Fibroblast of skin of right biceps (primary cell): ENCODE measurements at regions not wholly inside any gene's neighbourhood (a gene's known extent, or its start where the extent isn't known, plus 50 kb on each side); places are given as distances from the start of the nearest gene placed in this dataset.

Experiments used
- DNase-seq: peaks from one replicate; pipeline ENCODE4 v3.0.0-alpha.2; 2013

DNA sequence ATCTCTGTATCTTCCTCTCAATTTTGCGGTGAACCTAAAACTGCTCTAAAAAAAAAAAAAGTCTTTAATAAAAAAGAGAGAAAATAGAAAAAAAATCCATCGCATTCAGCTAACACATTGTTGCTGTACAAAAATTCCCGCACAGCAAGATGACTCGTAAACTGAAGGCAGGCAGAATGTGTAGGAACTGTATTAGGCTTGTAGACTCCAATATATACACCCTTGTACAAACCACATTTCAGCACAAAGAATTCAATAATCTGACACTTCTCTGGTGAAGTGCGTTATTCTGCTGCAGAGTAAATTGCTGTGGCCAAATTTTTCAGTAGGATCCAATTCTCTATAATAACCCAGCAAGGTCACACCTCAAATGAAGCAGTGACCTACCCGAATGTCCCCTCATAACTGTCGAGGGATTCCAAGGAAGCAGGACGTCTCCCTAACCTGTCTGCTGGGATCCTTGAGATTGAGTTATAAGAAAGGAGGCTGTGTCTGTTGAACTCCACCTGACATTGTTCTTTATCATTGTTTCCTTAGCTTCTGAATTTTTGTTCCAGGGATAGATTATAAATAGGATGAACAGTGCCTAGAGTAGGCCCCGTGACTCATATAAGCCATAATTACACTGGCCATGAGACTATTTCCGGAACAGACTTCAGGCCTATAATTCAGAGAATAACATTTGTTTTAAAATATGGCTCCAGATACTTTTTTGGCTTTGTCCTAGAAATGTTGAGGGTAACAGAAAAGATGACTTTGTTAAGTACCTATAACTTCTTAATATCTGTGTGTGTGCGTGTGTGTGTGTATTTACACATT lies 348.3 kb downstream of the PCDH7 start:
- no peak for DNase-seq

DNA sequence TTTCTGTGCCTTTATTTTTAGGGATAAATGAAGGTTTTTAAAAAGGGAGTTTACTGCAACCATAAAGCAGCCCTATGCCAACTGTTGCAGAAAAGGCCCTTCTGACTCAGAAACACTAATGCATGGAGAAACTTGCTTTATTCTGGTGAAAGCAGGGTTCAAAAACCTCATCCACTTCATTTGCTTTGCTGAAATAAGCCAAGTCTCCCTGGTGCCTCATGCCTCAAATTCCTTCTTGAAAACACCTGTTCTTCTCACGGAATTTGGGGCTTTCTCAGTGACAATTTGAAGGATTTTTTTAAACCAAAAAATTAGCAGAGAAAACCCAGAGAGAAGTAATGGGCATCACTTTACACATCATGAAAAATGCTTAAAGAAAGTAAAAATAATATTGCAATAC lies 349.0 kb downstream of the PCDH7 start:
- DNase-seq: no peak

DNA sequence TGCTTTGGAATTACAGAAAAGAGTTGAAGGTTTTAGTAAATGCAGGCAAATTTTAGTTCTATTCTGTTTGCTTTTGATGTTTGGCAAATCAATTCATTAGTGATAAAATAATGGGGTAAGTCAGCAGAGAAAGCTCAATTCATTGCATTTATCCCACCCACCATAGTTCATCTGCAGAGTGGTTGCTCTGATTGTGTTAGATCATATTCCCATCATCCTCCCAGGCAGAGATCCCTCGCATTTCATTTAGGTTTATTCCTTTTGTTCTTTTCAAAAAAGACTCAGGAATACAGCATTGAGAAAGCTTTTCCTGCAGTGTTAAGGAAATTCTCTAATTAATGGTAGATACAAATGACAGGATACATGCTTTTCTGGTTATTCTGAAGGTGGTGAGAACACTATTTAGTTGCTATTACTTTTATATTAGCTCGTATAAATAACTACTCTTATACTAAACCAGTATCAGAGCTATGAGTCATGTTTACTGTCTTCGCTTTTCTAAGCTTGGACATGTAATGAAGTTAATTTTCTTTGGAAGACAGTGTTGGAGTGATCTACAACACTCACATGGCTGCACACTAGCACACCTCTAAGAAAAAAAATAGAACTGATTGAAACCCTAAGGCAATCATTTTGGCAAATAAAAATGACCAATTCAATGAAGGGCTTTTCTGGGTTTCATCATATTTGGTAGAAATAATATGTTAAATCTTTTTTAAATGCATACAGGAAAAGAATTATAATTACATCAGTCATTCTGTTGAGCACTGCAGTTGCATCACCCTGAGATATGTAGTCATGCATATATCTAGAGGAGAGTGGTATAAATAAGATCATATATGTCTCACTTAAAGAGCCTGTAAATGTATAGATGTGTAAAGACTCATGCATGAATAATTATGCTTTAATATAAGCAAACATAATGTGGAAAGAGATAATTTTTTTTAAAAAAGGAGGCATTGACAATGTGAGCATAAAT lies 351.6 kb downstream of the PCDH7 start:
- peak; percentile 34 for DNase-seq

DNA sequence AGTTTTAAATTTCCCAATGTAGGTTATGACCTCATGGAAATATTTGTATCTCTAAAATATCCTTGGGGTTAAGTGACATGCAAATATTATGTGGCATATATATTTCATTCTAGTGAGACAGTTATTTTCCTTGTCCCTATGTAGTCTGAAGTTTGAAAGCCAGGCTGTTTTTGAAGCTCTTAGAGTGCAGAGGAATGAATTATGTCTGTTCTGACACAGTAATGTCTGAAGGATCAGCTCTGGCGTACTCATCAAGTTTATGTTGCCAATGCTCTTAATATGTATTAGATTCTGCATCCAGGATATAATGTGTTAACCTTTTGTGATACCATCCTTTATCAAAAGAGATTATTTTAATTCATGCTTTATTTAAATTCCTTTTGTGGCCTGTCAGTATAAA lies 355.8 kb downstream of the PCDH7 start:
- no peak for DNase-seq

DNA sequence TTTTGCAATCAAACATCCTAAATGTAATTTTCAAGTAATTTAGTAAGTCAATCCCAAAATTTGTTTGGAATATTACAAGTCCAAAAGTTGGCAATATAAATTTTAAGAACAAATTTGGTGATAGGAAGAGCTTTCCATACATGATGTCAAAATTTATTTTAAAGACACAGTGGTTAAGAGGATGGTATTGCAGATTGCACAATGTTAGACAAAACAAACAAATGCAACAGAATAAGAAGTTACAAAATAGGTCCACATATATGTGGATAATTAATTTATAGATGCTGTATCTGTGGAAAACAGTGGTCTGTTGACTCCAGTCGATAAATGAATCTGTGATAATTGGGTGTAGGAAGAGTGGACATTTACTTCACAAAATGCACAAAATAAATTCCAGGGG lies 358.5 kb downstream of the PCDH7 start:
- no peak for DNase-seq

DNA sequence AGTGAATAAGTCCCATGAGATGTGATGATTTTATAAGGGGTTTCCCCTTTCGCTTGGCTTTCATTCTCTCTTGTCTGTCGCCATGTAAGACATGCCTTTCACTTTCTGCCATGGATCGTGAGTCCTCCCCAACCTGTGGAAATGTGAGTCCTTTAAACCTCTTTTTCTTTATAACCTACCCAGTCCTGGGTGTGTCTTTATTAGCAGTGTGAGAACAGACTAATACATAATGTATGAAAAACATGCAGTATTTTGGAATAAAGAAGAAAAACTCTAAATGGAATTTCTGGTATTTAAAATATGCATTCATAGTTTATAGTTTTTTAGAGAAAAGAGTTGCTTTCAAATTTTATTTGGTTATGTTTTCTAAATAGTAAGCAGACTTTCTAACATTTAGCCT lies 360.7 kb downstream of the PCDH7 start:
- DNase-seq: peak; percentile 38

DNA sequence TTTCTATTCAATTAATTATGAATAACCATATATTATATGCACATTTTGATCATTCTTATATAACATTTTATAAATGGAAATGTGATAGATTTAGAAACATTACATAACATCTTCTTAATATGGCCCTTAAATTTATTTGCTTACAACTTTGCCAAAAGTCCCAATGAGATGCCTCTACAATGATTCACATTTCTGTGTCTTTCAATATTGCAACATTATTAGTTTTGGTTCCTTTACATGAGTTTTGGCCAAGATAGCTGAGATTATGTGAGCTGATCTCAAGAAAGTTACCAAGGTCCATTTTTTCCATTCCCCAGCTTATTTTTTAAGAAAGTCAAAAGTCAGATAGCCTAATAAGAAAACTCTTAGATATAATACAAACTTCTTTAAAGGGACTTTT lies 361.2 kb downstream of the PCDH7 start:
- peak; percentile 73 for DNase-seq

DNA sequence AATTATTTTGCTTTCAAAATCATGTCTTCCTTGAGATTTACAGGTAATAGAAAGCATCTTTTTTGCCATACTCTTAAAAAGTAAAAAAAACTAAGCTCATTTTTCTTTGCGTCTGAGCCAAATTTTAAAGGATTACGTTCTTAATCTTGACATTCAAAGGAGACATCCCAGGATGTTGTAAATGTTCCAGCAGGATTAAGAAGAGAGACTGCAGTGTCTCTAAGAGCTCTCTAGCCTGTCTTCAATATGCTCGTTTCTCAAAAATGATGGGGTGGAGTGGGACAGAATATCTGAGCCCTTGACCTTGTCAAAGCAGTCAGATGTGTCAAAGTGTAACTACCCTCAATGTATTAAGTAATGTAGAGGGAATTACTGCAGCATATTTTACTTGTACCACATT lies 363.3 kb downstream of the PCDH7 start:
- DNase-seq: no peak

DNA sequence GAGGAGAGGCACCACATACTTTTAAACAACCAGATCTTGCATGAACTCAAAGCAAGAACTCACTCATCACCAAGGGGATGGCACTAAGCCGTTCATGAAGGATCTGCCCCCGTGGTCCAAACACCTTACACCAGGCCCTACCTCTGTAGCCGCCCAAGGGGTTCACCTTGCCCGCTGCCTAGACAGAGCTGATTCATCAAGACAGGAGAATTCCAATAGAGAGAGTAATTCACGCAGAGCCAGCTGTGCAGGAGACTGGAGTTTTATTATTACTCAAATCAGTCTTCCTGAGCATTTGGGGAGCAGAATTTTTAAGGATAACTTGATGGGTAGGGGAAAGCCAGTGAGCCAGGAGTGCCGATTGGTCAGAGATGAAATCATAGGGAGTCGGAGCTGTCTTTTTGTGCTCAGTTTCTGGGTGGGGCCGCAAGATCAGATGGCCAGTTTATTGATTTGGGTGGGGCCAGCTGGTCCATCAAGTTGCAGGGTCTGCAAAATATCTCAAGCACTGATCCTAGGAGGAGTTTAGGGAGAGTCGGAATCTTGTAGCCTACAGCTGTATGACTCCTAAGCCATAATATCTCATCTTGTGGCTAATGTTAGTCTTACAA lies 364.7 kb downstream of the PCDH7 start:
- DNase-seq: no peak

DNA sequence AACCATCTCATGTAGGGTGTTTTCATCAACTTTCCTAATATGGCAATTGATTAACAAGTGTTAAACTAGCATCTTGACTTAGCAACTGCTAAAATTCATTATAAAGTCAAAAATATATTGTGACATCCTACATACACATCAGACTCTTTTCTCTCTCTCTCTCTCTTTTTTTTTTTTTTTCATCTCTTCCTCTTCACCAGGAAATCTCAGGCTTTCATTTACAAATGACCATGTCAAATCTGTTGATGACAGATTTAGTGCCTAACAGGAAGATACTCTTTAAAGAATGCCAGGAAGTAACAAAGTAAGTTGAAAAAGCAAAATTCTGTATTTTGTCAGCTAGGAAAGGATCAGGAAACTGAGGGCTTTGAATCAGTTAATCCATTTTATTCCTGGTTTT lies 365.5 kb downstream of the PCDH7 start:
- no peak for DNase-seq

DNA sequence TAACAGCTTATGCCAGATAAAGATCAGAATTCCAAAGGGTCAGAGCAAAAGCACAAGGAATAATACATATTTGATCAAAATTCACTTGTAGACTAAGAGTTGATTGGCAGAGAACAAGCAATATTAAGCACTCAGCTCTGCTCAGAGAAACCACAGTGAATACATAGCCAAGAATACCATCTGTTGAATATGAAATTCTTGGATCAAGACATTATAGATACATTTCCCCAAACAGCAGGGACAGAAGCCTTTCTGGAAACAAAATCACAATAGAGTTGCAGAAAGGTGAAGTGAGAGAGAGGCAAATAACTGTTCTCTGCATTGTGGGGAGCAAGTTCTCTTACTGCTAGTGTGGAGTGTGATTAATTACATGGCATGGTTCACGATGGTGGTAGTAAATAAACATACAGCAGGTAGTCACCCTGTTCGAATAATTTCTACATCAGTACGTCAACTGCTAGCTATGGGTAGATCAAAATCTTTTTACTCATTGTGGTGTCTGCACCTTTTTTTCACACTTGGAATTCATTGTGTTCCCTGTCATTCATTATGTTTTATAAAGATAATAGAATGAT lies 366.7 kb downstream of the PCDH7 start:
- DNase-seq: no peak

DNA sequence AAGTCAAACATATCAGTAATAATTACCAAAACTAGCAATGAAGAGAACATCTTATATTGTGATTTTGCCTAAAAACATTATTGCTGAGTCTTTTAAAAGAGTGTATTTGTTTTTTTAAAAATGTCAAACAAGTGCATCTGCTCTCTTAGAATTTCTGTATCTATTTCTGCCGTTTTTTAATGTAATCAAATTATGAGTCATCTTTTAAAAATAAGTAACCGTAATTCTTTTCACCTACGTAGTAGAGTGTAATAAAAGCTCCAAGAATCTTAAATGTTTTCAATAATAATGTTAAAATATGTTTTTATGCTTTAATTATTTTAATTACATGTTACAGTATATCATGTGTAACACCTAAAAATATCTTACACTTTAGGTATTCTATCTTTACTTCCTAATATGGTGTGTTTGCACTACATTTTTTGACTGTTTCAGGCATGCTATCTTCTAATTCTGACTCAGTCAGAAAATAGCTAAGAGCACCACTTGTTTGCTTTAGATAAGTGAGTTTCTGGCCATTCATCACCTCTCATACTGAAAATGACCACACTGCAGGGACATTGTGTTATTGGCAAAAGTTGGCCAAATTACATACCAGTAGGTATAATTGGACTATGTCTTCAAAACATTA lies 368.5 kb downstream of the PCDH7 start:
- DNase-seq: peak; percentile 58

DNA sequence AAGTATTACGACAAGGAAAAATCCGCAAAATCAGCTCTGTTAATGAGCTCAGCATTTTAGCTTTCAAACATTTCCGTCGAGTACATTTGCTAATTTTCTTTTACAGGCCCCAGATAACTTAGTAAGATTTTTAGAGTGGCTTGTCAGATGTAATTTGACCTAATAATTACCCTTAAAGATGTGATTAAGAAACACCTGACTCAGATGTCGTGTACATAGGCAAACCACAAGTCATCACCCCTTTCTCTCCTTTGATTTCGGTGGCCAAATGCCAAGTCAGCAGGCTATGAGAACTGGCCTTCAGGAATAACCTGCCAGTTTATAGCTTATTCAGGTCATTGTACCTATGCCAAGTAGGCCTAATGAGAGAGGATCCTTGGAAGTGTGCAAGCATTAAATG lies 369.6 kb downstream of the PCDH7 start:
- DNase-seq: peak; percentile 25

DNA sequence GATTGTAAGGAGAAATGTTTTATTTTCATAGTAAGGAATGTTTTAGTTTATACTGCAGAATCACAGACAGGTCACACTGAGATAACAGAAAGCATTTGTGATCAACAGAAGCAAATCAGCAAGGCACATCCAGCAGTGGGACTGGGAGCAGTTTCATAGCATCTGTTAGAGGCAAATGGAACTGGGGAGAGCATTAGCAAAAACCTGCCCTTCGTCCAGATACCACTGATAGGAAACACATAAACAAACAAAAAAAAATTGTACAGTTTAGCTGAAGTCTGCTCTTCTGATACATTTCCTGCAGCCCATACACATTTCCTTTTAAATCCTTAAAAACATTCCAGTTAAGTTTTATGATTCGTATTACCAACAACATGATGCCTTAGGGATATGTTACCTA lies 374.3 kb downstream of the PCDH7 start:
- no peak for DNase-seq

DNA sequence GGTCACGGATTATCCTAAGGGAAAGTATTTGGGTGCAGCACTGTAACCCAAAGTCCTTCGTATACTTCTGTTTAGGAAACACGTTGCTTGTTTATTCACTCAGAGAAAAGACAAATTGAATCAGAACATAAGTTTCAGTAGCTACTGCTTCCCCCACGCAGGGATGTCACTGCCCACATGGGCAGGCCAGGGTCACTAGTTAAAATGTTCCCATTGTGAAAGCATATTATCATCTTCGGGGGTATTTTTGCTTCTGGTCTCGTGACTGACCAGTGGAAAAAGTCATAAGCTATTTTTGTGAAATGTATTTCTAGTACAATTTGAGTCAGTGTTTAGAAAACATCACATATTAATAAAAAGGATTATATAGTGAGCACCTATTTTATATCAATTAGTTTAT lies 377.8 kb downstream of the PCDH7 start:
- no peak for DNase-seq

DNA sequence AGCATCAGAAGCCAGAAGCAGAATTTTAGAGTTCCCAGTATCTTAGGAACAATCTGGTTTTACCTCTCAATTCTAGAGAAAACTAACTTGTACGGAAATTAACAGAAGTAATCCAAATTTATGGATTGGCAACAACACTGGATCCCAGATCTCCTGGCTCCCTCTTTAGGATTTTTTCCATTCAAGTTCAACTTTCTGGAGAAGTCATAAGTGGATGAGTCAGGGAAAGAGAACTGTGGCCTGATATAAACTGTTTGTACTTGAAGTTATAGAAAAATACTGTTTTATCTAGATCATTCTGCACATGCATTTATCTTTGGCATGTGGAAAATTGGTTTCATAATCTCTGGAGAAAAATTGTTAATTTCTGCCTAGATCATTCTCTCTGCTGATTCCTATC lies 380.4 kb downstream of the PCDH7 start:
- peak; percentile 6 for DNase-seq

DNA sequence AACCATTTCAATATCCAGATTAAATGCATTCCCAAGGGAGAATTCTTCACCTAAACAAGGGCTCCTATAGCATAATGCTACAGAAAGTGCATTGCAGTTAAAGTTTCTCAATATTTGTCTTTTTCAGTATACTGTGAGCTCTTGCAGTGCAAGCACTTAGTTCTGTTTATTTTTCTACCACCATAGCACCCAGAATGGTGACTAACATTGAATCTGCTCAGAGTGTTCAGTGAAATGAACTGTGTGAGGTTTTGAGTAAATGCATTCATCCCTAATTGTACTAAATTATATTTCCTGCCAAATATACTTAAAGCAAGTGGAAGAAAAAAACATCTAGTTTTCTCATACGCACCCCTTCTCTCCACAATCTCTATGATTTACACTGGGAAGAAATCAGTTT lies 383.9 kb downstream of the PCDH7 start:
- DNase-seq: peak; percentile 5

DNA sequence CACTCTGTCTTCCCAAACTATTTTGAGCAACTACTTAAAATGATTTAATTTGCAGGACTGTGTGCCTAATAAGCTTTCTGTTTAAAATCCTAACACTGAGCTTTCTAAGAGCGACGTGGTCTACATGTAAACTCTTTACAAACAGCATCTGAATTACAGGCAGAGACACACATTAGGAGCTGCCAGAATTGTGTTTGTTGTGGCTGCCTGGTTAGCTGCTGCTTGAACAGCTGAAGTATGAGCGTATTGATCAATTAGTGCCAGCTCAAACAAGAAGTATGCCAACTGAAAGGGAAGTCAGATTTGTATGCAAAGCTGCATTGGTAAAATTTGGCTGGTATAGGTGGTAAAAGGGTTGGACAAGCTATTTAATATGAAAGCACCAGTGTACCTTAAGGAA lies 384.4 kb downstream of the PCDH7 start:
- DNase-seq: no peak

DNA sequence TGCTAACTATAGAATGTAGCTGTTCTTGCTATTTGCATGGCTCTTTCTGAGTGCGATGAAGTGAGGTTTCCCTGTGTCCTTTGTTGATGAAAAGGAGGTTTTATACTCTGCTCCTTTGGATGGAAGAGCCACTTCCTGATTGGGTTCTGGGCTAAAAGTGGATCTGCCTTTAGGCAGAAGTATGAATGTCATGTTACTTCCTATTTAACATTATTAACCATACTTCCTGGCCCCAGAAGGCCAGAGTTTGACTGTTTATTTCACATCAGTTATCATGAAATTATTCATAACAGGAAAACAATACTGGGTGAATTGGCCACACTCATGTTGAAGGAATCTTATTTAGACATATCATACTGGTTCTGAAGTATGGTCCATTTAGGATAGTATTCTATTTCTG lies 386.2 kb downstream of the PCDH7 start:
- DNase-seq: no peak

DNA sequence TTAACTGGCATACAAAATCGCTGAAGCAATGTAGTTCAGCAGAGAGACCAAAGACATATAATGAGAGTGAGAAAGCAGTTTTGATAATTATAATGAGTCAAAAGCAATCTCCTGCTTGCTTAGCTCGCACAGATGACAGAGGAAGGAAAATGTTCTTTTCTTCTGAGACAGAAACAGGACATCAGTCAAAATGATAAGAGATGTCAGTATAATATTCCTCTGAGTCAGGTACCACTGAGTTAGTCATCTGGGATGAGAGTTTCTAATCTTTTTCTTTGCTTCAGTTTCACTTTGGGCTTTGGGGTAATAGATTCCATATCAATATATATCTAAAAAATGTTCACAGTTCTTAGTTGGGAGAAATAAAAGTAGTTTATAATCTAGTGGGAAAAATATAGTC lies 387.2 kb downstream of the PCDH7 start:
- peak; percentile 36 for DNase-seq

DNA sequence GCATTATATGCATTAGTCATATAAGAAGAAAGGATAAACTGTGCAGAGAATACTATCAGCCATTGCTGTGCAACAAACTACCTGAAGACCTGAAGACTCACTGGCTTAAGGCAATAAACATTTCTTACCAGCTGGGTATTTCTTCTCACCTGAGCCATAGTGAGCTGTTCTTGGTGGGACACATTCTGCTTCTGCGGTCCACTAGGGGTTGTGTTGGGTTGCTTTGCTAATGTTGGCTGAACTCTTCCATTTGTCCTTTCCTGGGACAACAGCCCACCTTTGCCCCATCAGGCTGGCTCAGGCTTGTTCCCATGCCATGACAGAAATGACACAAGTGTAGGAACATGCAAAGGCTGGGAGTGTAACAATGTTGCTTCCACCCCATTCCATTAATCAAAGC lies 388.6 kb downstream of the PCDH7 start:
- no peak for DNase-seq

DNA sequence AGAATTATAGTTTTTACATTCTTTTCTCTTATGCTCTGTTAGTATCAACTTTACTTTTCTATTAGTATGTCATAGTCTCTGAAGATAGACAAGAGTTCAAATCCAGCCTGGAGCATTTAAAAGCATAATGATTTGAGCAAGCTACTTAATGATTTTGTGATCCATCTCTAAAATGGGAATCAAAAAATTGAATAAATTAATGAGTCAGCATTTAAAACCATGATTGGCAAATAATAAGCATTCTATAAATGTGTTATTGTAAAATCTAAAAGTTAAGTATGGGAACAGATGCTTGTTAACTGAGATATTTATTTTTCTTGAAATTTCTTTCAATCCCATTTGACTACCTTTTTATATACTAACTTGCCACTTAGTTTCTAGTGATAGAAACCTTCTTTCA lies 391.6 kb downstream of the PCDH7 start:
- DNase-seq: no peak

DNA sequence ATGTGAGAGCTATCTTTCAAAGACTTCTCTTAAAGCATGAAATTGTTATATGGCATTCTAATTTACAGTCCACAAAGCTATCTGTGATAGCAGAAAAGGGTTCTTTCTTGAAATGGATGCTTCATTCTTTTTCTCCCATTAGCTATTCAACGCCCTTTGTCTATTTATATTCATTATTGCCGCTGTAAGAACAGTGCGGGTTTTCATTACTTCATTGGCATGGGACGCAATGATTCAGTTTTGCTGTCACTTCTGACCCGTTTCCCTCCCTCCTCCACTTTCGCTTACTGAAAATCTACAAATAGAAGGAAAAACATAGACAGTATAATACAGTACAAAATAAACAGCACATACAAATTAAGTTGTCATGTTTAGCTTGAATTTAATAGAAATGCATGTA lies 394.6 kb downstream of the PCDH7 start:
- no peak for DNase-seq
